Transverse colon (tissue), 4 donors: ENCODE measurements at regions not wholly inside any gene's neighbourhood (a gene's known extent, or its start where the extent isn't known, plus 50 kb on each side); places are given as distances from the start of the nearest gene placed in this dataset.

Source experiments
- CTCF ChIP-seq, 5 experiments: fragments of 200-600 bp in 3 of 5; fragments of 450-650 bp in 2 of 5; sonication (generic) in 3 of 5; IDR thresholded peaks; 1 replicate in 2 of 5; 2 replicates in 3 of 5; pipeline ENCODE4 v1.5.1; 2016 to 2017; ENCODE audit warnings: antibody characterized with exemption in 5 of 5, inconsistent platforms in 3 of 5, mild to moderate bottlenecking in 2 of 5, moderate library complexity in 1 of 5
- POLR2AphosphoS5 ChIP-seq, 3 donors: sonication (generic); formaldehyde crosslinking; IDR thresholded peaks; one replicate each; pipeline ENCODE4 v1.6.1; 2016; ENCODE audit warnings: antibody characterized with exemption in 3 of 3

- TF ChIP-seq CTCF (IDR thresholded peaks at IDR 0.05) (no peak), POLR2AphosphoS5 (IDR thresholded peaks at IDR 0.05) (no peak)
Observed at GRCh38 chr4:41452484-41453225, 85.3 kb upstream of the LIMCH1 start.
